ENCODE measurements at regions not wholly inside any gene's neighbourhood (a gene's known extent, or its start where the extent isn't known, plus 50 kb on each side); places are given as distances from the start of the nearest gene placed in this dataset.

DNA sequence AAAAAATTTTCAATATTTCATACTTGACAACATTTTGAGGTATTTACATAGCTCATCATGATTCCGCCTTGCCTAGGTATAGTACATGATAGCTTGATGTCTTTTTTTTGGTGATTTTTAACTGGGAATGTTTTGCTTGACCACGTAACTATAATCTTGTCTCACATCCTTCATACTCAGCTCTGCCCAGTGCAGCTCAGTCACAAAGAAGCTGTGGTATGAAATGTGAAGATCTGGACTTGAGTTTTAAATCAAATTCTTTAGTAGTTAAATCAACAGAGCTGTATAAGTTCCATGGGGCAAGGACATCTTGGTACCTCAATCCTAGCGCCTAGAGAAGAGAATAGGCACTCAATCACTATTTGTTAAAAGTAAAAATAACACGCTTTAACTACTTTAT lies 276.3 kb upstream of the DKK2 start:
- no peak for DNase-seq

GRCh38 chr4:107304699-107305286 lies 268.7 kb upstream of the DKK2 start:
- peak; percentile 79 for DNase-seq

GRCh38 chr4:107299646-107300045 lies 263.5 kb upstream of the DKK2 start:
- DNase-seq = no peak

- peak; percentile 41 for DNase-seq
These were observed 256.9 kb upstream of the DKK2 start for GRCh38 chr4:107292979-107293378.

GRCh38 chr4:107283587-107284559 lies 247.8 kb upstream of the DKK2 start:
- DNase-seq = no peak

DNA sequence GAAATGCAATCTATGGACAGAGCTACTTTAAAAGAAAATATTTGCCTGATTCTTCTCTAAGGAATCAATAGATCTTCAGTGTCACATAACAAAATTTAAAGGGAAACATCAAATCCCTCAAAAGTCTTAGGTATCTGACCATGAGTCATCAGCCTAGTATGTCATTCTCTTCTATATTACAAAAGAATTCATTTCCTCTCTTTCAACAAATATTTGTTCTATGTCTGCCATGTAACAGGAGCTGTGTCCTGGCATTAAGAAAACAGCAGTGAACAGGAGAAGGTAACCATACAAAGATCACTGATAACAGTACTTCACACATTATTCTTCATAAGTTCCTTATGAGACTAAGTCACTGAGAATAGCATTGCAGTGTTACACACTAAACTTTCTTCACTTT lies 243.6 kb upstream of the DKK2 start:
- DNase-seq = no peak

- no peak for DNase-seq
These were observed 242.8 kb upstream of the DKK2 start for GRCh38 chr4:107278791-107279483.

- DNase-seq = no peak
These were observed 239.9 kb upstream of the DKK2 start for GRCh38 chr4:107276052-107276451.

- DNase-seq = no peak
These were observed 239.1 kb upstream of the DKK2 start for GRCh38 chr4:107275225-107275624.

- no peak for DNase-seq
These were observed 234.5 kb upstream of the DKK2 start for GRCh38 chr4:107270614-107271013.

GRCh38 chr4:107269175-107269574 lies 233.1 kb upstream of the DKK2 start:
- DNase-seq = no peak

DNA sequence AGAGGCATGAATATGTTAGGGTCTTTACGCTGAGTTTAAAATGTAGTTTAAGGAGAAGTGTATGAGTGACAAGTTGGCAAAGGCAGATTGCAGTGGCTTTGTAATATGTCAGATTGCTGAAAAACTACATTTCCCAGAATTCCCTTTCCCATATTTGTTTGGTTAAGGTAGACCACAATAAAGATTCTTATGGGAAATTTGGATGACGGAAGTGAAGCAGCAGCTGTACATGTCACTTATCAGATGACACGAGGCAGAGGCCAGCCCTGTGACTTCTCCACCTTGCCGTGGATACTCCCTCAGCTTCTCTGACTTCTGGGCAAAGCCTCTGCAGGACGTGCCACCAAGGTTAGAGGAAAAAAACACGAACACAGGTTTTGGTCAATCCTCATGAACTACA lies 229.7 kb upstream of the DKK2 start:
- peak; percentile 0 for DNase-seq

DNA sequence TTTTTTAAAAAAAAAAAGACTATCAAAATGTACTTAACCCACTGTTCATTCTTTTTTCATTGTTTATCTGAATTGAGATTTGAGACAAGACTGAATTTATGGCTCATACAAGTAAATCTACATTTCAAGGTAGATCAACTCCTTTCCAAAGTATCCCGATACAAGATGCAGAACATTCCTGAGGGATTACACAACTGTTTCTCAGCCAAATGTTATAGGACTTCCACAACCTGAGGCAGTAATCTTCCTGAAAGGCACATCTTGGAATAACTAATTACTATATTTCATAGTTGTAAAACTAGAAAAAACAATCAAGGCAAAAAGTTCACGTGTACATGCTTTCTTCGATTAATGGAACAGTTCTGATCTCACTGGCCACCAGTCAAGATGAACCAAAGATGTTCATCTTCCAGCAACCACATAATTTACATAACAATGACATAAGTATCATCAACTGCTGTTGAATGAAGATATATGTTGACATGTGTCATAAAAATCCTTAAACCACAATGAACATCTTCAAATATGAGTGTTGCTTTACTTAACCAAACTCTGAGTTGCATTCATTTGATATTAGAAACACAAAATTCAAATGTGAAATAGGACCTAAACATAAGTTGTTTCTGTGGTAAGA lies 225.2 kb upstream of the DKK2 start:
- DNase-seq = no peak

DNA sequence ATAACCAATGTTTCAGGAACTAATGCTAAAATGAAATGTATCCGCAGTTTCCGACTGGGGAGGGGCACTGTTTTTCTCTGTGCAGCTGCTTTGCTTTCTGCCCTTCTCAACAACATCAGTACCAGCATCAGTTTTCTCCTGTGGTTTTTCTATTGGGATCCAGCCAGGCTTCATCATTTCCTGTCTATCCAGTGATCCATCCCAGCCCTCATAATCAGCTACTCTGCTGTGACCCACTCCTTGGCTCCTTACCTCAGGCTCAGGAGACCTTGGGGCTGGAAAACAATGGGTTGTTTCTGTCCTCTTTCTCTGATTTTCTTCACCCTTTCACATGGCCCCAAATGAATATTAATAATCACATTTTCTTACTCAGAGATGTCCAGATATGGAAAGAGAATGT lies 222.2 kb upstream of the DKK2 start:
- DNase-seq = no peak

GRCh38 chr4:107255596-107255995 lies 219.5 kb upstream of the DKK2 start:
- no peak for DNase-seq

- DNase-seq = no peak
These were observed 219.0 kb upstream of the DKK2 start for GRCh38 chr4:107255114-107255513.

DNA sequence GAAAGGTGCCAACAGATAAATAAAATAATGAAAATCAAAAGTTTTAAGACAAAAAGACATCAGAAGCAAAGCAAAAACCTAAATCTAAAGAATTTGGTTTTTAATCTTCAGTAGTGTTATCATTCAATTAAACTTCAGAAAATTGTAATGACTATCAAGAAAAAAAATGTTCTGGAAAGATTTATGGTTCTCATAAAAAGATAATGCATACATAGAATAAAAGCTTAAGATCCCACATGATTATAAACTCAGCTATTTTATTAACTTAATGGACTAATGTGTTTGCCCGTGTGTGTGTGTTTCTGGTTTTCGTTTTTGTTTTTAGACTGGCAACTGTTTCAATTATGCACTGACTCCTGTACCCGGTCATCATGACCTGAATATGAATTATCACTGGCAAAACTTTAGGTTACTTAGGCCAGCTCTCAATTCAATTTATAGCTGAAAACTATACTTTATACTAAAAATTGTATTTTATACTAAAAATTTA lies 217.5 kb upstream of the DKK2 start:
- no peak for DNase-seq

DNA sequence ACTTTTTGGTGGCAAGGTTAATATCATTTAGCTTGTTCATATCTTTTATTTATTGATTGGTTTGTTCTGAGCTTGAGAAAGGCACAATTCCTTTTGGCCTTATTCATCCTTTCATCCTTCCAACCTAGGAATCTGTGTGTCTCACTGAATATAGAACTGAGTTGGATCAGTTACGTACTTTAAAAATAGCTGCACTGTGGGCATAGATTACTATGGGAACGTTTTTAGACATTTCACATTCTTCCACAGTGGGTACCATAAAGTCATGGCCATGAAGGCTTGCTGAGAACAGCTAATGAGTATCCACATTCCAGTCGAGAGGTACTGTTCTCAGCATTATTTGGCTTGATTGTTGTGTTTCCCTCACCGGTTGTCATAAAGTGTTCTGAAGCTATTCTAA lies 217.0 kb upstream of the DKK2 start:
- no peak for DNase-seq

DNA sequence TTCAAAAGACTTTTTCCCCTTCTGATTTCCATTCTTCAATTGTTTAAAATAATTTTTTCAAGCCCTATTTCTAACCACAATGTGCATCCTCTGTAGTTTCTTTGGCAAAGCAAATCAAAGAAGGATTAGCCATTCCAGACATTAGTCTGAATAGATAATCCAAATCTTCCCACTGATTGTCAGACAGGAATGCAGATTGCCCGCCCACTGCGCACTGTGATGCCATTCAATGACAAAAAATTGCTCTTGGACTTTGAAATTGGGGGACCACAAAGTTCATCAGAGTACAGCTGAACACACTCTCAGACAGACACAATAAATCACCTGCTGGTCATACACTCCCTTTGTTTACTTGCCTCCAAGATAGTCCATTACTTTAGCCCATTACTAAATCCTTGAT lies 216.5 kb upstream of the DKK2 start:
- DNase-seq = peak; percentile 2

DNA sequence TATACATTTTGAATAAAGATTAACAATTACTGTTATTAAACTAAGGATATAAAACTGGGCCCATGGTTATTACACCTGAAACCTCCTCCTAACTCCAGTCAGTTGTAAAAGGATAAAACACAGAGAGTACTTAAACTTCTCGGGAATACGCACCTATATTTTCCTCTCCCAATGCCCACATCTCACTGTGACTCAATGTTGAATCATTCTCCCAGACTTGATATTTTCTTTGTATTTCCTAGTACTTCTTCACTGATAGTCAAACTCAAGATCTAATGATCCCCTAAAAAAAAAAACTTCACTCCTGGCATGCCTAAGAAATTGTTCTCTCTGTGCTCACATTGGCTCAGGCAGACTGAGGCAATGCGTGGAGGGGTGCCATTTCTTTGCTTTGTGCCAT lies 212.5 kb upstream of the DKK2 start:
- no peak for DNase-seq

DNA sequence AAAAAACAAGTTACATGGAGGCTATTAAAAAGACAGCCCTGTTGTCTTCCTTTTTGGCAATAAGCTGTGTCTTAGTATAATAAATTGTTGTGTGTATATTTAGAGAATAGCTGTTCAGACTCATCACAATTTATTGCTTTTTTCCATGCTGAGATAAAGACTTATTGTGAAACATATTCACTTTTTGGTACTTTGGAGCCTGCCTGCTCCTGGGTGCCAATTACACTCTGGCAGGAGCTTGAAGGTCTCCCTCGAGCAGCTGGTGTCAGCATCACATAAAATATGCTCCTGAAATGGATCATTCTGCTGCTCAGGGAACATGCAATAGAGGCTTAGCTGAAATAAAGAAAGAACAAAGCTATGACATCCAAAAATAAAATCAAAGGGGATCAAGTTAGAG lies 211.6 kb upstream of the DKK2 start:
- DNase-seq = no peak

GRCh38 chr4:107246761-107247160 lies 210.6 kb upstream of the DKK2 start:
- DNase-seq = no peak

- DNase-seq = peak; percentile 41
These were observed 207.1 kb upstream of the DKK2 start for GRCh38 chr4:107243141-107243781.

Data from NCI-H82 (cell line).